ENCODE measurements at regions not wholly inside any gene's neighbourhood (a gene's known extent, or its start where the extent isn't known, plus 50 kb on each side); places are given as distances from the start of the nearest gene placed in this dataset.

- no peak overlapping the region for H2AFZ ChIP-seq
- no peak overlapping the region for H3K4me2 ChIP-seq (ENCODE audit: low read length)
- no peaks in the 10 kb centered on the region for H3K79me2 ChIP-seq
- no peak overlapping the region for H3K27ac ChIP-seq
- no peak for TF ChIP-seq CTCF (IDR thresholded peaks at IDR 0.05)
- no peaks in the 10 kb centered on the region for H3K9me3 ChIP-seq (ENCODE audit: control insufficient read depth, low read length)
- no peaks in the 10 kb centered on the region for H3K4me1 ChIP-seq
- no peak overlapping the region for H3K9ac ChIP-seq
- H3K36me3 ChIP-seq (ENCODE audit: control insufficient read depth, insufficient read depth, low read length) = no peaks in the 10 kb centered on the region
- no peak overlapping the region for H3K4me3 ChIP-seq (ENCODE audit: low read depth, low read length)
- no peaks in the 10 kb centered on the region for H3K27me3 ChIP-seq (ENCODE audit: control insufficient read depth, insufficient read depth, low read length)
Observed at GRCh38 chr12:130079279-130079678, 83.0 kb upstream of the FZD10 start.

- no peaks in the 10 kb centered on the region for H3K36me3 ChIP-seq (ENCODE audit: control insufficient read depth, insufficient read depth, low read length)
- no peak overlapping the region for H3K27ac ChIP-seq
- no peak overlapping the region for H3K4me3 ChIP-seq (ENCODE audit: low read depth, low read length)
- no peak overlapping the region for H3K4me2 ChIP-seq (ENCODE audit: low read length)
- no peaks in the 10 kb centered on the region for H3K27me3 ChIP-seq (ENCODE audit: control insufficient read depth, insufficient read depth, low read length)
- H3K9me3 ChIP-seq (ENCODE audit: control insufficient read depth, low read length) = no peaks in the 10 kb centered on the region
- no peak overlapping the region for H3K9ac ChIP-seq
- no peak for TF ChIP-seq CTCF (IDR thresholded peaks at IDR 0.05)
- H2AFZ ChIP-seq = no peak overlapping the region
- no peaks in the 10 kb centered on the region for H3K4me1 ChIP-seq
- H3K79me2 ChIP-seq = no peaks in the 10 kb centered on the region
Observed at GRCh38 chr12:130080205-130080604, 82.1 kb upstream of the FZD10 start.

- Histone ChIP-seq H3K4me1 (no peaks in the 10 kb centered on the region), H3K27ac (no peak overlapping the region), H3K4me2 (ENCODE audit: low read length) (no peak overlapping the region), H3K36me3 (ENCODE audit: control insufficient read depth, insufficient read depth, low read length) (no peaks in the 10 kb centered on the region), H2AFZ (no peak overlapping the region), H3K9me3 (ENCODE audit: control insufficient read depth, low read length) (no peaks in the 10 kb centered on the region), H3K27me3 (ENCODE audit: control insufficient read depth, insufficient read depth, low read length) (no peaks in the 10 kb centered on the region), H3K4me3 (ENCODE audit: low read depth, low read length) (no peak overlapping the region), H3K79me2 (no peaks in the 10 kb centered on the region), H3K9ac (no peak overlapping the region)
- no peak for TF ChIP-seq CTCF (IDR thresholded peaks at IDR 0.05)
Observed at GRCh38 chr12:130081117-130081805, 81.0 kb upstream of the FZD10 start.

- H3K4me2 ChIP-seq (ENCODE audit: low read length) = no peak overlapping the region
- no peak overlapping the region for H2AFZ ChIP-seq
- H3K4me3 ChIP-seq (ENCODE audit: low read depth, low read length) = no peak overlapping the region
- TF ChIP-seq CTCF (IDR thresholded peaks at IDR 0.05) = no peak
- H3K27ac ChIP-seq = no peak overlapping the region
- H3K36me3 ChIP-seq (ENCODE audit: control insufficient read depth, insufficient read depth, low read length) = no peaks in the 10 kb centered on the region
- no peaks in the 10 kb centered on the region for H3K79me2 ChIP-seq
- no peaks in the 10 kb centered on the region for H3K27me3 ChIP-seq (ENCODE audit: control insufficient read depth, insufficient read depth, low read length)
- no peaks in the 10 kb centered on the region for H3K9me3 ChIP-seq (ENCODE audit: control insufficient read depth, low read length)
- H3K4me1 ChIP-seq = no peaks in the 10 kb centered on the region
- H3K9ac ChIP-seq = no peak overlapping the region
Observed at GRCh38 chr12:130083002-130083401, 79.3 kb upstream of the FZD10 start.

- Histone ChIP-seq H3K9me3 (ENCODE audit: control insufficient read depth, low read length) (no peaks in the 10 kb centered on the region), H3K4me3 (ENCODE audit: low read depth, low read length) (no peak overlapping the region), H3K4me1 (no peaks in the 10 kb centered on the region), H3K27ac (no peak overlapping the region), H3K79me2 (no peaks in the 10 kb centered on the region), H2AFZ (no peak overlapping the region), H3K9ac (no peak overlapping the region), H3K27me3 (ENCODE audit: control insufficient read depth, insufficient read depth, low read length) (no peaks in the 10 kb centered on the region), H3K36me3 (ENCODE audit: control insufficient read depth, insufficient read depth, low read length) (no peaks in the 10 kb centered on the region), H3K4me2 (ENCODE audit: low read length) (no peak overlapping the region)
- no peak for TF ChIP-seq CTCF (IDR thresholded peaks at IDR 0.05)
Observed at GRCh38 chr12:130083734-130084133, 78.5 kb upstream of the FZD10 start.
